Uterus (tissue), 3 donors: ENCODE measurements at regions not wholly inside any gene's neighbourhood (a gene's known extent, or its start where the extent isn't known, plus 50 kb on each side); places are given as distances from the start of the nearest gene placed in this dataset.

Experiments
- DNase-seq, 2 donors: peaks; one replicate each; pipeline ENCODE4 v3.0.0-alpha.2; 2019 to 2020
- H3K27ac ChIP-seq, 2 donors: fragments of 200-600 bp; sonication (generic); 1 replicate in 1 of 2; 2 replicates in 1 of 2; pipeline ENCODE4 v1.5.1; 2016 to 2018
- H3K27me3 ChIP-seq, 2 donors: fragments of 200-600 bp; sonication (generic); one replicate each; pipeline ENCODE4 v1.5.1; 2018 to 2019; ENCODE audit warnings: control low read depth in 1 of 2
- H3K36me3 ChIP-seq, 2 donors: fragments of 200-600 bp; sonication (generic); one replicate each; pipeline ENCODE4 v1.5.1; 2019; ENCODE audit warnings: control low read depth in 1 of 2
- H3K4me1 ChIP-seq, 2 donors: fragments of 200-600 bp; sonication (generic); one replicate each; pipeline ENCODE4 v1.5.1; 2018 to 2019; ENCODE audit warnings: control low read depth in 1 of 2
- H3K4me3 ChIP-seq, 2 donors: fragments of 200-600 bp; sonication (generic); 1 replicate in 1 of 2; 2 replicates in 1 of 2; pipeline ENCODE4 v1.5.1; 2018 to 2019; ENCODE audit warnings: mild to moderate bottlenecking in 1 of 2
- H3K9me3 ChIP-seq, 2 donors: fragments of 200-600 bp; sonication (generic); one replicate each; pipeline ENCODE4 v1.5.1; 2019; ENCODE audit warnings: control low read depth in 1 of 2
- POLR2A ChIP-seq, 2 donors: fragments of 450-650 bp; IDR thresholded peaks; one replicate each; pipeline ENCODE4 v1.6.1; 2016; ENCODE audit warnings: antibody characterized with exemption in 2 of 2, mild to moderate bottlenecking in 1 of 2, moderate library complexity in 1 of 2
- intact Hi-C: fragments of 100-400 bp; cut with DNase I; formaldehyde crosslinking; loops from one replicate; pipeline ENCODE4 v1.15.1; 2023; ENCODE audit warnings: low total_unique reads
- TF ChIP-seq, protein P1 (sequence below), 4 experiments: fragments of 200-600 bp in 2 of 4; fragments of 450-650 bp in 2 of 4; sonication (generic) in 2 of 4; IDR thresholded peaks; one replicate each; pipeline ENCODE4 v1.5.1; 2016 to 2019; ENCODE audit warnings: antibody characterized with exemption in 4 of 4, mild to moderate bottlenecking in 2 of 4, moderate library complexity in 1 of 4
- donor health status: DM: yes; HTN: yes; CAD: no.

DNA sequence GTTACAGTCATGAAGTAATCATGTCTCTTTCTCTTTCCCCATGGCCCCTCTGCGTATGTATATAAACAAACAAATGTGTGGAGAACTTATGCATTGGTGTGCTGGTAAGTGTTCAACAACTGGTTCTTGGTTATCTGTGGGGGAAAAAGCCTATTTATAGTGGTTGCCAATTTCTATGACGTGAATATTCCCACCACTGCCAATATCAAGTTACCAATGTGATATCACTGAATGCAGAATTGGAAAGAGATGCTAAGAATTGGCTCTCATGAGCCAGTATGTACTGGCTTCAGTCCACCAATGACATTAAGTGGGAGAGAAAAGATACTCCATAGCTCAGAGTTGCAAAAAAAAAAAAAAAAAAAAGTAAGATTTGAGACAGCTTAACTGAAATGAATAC is 399.7 kb downstream of the REEP3 start:
- TF ChIP-seq POLR2A (IDR thresholded peaks at IDR 0.05) = no peak
- TF ChIP-seq, protein P1, sequence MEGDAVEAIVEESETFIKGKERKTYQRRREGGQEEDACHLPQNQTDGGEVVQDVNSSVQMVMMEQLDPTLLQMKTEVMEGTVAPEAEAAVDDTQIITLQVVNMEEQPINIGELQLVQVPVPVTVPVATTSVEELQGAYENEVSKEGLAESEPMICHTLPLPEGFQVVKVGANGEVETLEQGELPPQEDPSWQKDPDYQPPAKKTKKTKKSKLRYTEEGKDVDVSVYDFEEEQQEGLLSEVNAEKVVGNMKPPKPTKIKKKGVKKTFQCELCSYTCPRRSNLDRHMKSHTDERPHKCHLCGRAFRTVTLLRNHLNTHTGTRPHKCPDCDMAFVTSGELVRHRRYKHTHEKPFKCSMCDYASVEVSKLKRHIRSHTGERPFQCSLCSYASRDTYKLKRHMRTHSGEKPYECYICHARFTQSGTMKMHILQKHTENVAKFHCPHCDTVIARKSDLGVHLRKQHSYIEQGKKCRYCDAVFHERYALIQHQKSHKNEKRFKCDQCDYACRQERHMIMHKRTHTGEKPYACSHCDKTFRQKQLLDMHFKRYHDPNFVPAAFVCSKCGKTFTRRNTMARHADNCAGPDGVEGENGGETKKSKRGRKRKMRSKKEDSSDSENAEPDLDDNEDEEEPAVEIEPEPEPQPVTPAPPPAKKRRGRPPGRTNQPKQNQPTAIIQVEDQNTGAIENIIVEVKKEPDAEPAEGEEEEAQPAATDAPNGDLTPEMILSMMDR (IDR thresholded peaks at IDR 0.05) = no peak
- Histone ChIP-seq H3K4me1 (no peaks in the 10 kb centered on the region), H3K36me3 (no peaks in the 10 kb centered on the region), H3K4me3 (no peak overlapping the region), H3K27me3 (no peaks in the 10 kb centered on the region), H3K9me3 (no peaks in the 10 kb centered on the region), H3K27ac (no peak overlapping the region)
- intact Hi-C loops = no loop called here
- DNase-seq = no peak

DNA sequence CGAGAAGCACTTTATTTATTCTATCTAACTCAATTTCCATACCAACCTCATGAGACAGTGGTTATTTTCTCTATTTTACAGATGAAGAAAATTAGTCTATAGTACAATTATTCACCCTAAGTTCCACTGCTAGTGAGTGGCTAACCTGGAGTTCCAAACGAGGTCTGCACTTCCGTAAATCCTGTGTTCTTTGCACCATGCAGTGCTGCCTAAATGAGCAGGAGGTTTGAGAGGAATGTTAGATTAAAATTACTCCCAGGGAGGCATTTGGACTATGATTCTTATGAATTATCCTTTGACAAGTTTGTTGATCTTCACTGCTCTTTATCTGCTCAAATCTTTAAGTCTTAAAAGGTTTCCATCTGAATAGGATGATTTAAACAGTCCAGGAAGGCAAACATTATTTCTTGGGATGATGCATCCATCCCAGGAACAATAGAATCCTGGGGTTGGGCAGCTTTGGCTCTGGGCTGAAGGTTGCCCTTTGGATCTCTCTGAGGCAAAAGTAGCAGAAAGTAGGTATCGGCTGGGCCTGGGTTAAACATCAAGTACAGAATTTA is 400.8 kb downstream of the REEP3 start:
- TF ChIP-seq, protein P1 (IDR thresholded peaks at IDR 0.05) = no peak
- TF ChIP-seq POLR2A (IDR thresholded peaks at IDR 0.05) = no peak
- H3K9me3 ChIP-seq = no peaks in the 10 kb centered on the region
- H3K36me3 ChIP-seq = no peaks in the 10 kb centered on the region
- H3K27me3 ChIP-seq = no peaks in the 10 kb centered on the region
- no peak overlapping the region for H3K27ac ChIP-seq
- no peak overlapping the region for H3K4me3 ChIP-seq
- DNase-seq = no peak
- intact Hi-C loops = no loop called here
- no peaks in the 10 kb centered on the region for H3K4me1 ChIP-seq

DNA sequence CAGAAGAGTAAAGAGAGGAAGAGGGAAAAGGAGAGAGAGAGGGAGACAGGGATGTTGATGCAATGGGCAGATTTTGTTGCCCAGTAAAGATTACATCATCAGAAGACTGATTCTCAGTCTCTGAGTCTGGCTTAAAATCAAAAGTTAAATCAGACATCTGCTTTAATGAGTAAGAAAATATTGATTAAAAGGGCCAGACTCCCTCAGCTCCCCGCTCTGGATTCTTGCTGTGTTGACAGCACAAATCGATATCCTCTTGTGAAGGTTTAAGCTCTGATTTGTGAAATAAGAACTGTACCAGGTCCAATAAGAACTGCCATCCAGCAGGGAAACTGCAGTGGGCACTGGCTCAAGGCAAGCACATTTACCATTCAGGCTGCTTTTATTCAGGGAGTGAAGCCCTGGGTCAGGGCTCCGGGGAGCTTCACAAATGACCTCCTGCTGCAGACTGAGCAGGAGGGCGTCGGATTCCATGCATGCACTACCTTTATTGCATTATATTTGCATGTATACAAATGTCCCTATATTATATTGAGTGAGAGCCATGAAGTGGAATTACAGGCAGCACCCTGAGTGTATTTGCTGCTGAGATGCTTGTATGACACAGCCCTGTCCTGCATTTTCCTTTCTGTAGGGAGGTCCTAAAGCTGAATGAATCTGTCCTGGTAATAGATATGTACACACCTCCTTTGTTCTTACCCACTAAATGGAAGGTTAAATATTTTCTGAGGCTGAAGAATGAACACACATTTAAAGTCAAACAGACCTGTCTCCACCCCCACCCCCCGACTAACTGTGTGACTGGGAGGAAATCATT is 401.5 kb downstream of the REEP3 start:
- H3K27me3 ChIP-seq = no peaks in the 10 kb centered on the region
- H3K9me3 ChIP-seq = no peaks in the 10 kb centered on the region
- H3K4me1 ChIP-seq = no peaks in the 10 kb centered on the region
- no peak overlapping the region for H3K4me3 ChIP-seq
- intact Hi-C loops = no loop called here
- no peak for DNase-seq
- no peak overlapping the region for H3K27ac ChIP-seq
- TF ChIP-seq POLR2A (IDR thresholded peaks at IDR 0.05) = no peak
- TF ChIP-seq, protein P1 (IDR thresholded peaks at IDR 0.05) = no peak
- H3K36me3 ChIP-seq = no peaks in the 10 kb centered on the region

DNA sequence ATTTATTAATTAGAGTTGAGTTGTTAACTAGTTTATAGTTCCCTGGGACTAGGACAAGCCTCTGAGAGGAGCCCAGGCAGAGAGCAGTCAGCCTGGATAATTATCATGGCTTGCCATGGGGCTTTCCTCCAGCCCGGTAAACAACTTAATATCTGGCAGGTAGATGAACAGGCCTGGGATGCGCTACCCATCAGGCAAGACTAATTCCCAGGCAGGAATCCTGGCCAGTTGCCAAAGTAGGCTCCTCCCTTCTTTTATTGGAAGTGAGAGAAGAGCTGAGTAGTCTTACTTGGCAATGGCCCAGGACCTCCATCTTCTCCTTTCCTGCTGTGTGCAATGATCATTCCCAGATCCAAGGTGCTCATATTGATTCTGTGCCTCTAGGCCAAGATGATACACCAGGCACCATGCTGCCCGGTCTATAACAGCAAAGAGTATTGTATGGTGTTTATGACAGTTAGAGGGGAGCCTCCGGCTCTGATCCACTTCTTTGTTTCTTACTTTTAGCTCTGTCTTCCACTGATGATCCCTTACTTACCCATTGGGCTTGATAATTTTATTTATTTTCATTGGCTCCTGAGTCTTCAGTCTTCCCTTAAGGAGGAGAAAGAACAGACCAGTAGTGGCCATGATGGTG is 408.7 kb downstream of the REEP3 start:
- no peaks in the 10 kb centered on the region for H3K27me3 ChIP-seq
- intact Hi-C loops = no loop called here
- no peaks in the 10 kb centered on the region for H3K4me1 ChIP-seq
- H3K36me3 ChIP-seq = no peaks in the 10 kb centered on the region
- H3K4me3 ChIP-seq = no peak overlapping the region
- no peak for DNase-seq
- no peaks in the 10 kb centered on the region for H3K9me3 ChIP-seq
- H3K27ac ChIP-seq = no peak overlapping the region
- TF ChIP-seq, protein P1 (IDR thresholded peaks at IDR 0.05) = no peak
- no peak for TF ChIP-seq POLR2A (IDR thresholded peaks at IDR 0.05)

DNA sequence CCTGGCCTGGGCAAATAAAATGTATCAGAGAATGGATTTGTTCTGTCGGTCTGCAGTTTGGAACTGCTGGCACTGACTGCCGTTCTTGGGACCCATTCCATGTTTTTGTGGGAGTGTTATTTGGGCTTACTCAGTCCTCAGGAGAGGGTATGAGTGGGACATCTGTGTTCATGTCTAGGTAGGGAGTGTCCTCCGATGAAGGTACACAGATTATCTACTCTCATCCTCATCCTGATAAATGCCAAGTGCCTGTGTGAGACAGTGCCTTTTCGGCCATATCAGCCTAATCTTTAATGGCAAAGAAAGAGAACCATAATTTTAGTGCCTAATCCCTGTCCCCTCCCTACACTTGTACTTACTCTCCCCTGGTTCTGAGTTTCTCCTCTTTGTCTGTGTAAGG is 409.4 kb downstream of the REEP3 start:
- no peak for TF ChIP-seq POLR2A (IDR thresholded peaks at IDR 0.05)
- TF ChIP-seq, protein P1 (IDR thresholded peaks at IDR 0.05) = no peak
- no peaks in the 10 kb centered on the region for H3K27me3 ChIP-seq
- intact Hi-C loops = no loop called here
- no peaks in the 10 kb centered on the region for H3K9me3 ChIP-seq
- H3K27ac ChIP-seq = no peak overlapping the region
- H3K4me1 ChIP-seq = no peaks in the 10 kb centered on the region
- H3K4me3 ChIP-seq = no peak overlapping the region
- H3K36me3 ChIP-seq = no peaks in the 10 kb centered on the region
- DNase-seq = no peak
